ENCODE measurements at regions not wholly inside any gene's neighbourhood (a gene's known extent, or its start where the extent isn't known, plus 50 kb on each side); places are given as distances from the start of the nearest gene placed in this dataset.
"Not testable (repeated sequence)": the region's sequence is repeated elsewhere in the genome, so short reads cannot be mapped to it uniquely, and the experiment has no call there.

DNA sequence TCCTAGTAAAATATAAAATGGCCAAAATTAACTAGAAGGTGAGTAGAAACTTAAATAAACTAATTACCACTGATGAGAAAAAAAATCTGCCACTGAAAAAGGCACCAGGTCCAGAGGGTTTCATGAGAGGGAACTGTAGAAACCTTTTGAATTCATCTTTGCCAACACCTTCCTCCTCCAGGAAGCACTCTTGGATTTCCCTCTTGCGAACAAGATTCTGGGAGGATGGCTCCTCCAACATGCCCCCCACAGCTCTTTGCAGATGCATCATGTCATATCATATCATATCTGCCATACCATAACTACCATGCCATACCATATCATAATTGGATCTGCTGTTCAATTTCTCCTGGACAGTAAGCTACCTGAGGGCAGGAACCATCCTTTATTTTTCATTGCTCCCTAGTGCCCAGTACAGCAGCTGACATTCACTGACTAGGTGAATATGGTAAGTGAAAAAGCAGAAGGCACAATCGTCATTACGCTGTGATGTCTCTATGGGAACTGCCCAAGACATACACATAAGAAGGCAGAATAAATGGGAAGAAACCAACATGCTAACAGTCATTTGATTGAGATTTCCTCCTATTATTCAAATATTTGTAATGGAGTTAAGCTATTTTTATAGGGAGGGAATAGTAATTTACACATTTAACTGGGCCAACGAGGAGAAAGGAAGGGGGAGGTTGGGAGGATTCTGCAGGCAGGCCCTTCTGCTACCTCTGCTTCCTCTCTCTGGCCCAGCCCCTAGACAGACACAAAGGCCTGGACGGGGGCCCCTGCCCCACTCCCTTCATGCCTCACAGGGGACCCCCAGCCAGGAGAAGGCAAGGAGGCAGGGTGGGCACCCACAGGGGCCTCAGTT is 110.1 kb upstream of the SMURF2 start:
- ATAC-seq: no peak

DNA sequence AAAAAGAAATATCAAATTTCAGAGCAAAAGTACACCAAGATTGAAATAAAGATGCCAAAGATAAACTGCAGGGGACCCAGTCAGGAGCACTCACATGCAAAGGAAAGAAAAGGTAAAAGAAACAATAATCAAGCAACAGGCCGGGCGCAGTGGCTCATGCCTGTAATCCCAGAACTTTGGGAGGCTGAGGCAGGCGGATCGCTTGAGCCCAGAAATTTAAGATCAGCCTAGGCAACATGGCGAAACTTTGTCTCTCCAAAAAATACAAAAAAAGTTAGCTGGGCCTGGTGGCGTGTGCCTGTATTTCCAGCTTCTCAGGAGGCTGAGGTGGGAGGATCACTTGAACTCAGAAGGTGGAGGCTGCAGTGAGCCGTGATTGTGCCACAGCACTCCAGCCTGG is 107.6 kb upstream of the SMURF2 start:
- ATAC-seq: no peak

DNA sequence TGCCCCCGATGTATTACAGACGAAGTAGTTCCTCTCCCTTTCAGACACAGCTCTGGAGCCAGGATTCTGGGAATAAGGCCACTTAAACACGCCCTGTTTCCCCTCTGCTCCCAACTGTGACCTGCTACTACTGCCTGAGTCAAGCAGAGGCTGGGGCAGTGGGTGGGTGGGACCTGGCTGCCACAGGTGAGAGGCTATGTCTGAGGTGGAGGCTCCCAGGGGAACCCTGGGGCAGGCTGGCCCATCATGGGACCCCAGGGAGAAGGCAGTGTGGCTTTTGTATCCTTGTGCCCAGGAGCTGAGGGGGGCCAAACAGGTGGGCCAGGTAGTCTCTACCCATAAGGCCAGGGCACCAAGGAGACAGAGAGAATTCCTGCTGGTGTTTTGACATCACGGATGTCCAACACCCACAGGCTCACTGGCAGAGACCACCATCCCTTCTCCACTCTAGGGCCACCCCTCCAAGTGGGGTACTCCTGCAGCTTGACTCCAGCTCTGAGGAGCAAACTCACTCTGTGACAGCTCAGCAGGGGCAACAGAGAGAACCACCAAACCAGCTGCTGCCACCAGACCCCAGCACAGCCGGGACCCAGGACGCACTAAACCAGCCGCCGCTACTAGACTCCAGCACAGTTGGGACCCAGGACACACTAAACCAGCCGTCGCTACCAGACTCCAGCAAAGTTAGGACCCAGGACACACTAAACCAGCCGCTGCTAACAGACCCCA is 105.3 kb upstream of the SMURF2 start:
- ATAC-seq: no peak

DNA sequence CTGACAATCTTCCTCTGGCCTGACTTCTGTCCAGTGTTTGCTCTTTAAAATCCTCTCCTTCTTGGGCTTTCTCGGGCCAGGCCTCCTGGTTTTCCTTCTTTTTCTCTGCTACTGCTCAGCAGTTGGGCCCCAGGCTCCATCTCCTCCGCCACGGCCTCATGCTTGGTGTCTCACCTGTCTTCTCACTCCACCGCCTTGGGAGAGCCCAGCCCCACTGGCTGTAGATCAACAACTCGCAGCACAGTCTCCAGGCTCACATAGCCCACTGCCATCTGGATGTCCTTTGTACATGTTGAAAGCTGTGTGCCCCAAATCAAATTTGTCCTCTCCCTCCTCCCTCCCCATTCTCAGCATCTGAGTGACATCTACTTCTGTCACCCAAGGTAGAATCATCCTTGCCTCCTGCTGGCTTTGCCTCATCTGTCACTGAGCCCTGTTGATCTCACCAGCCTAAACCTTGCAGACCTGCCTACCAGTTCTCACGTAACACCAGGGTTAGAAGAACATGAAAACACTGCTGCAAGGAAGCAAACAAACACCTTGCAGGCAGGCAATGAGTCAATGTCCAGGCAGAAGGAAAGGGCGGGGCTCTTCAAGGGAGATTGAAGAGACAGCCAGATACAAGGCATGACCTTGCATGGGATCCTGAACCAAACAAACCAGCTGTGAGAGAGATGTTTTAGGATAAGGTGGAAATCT is 103.2 kb upstream of the SMURF2 start:
- ATAC-seq: no peak

DNA sequence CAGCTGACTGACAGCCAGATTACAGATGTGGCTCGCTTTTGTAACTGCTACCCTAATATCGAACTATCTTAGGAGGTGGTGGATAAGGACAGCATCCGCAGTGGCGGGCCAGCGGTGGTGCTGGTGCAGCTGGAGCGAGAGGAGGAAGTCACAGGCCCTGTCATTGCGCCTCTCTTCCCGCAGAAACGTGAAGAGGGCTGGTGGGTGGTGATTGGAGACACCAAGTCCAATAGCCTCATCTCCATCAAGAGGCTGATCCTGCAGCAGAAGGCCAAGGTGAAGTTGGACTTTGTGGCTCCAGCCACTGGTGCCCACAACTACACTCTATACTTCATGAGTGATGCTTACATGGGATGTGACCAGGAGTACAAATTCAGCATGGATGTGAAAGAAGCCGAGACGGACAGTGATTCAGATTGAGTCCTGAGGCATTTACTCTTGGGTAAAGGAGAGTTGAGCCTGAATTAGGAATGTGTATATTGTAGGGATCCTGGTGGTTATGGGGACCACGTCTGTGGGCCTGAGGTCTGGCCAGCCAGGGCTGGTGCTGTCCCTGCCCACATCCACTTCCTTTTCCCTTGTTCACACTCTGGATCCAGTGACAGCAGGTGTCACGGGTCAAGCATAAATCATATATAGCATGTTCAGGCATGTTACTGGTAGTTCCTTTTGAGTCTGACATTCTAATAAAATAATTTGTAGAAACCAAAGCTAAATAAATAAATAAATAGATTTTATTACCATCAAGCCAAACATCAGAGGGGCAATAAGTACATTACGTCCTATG is 89.0 kb upstream of the SMURF2 start:
- ATAC-seq: no peak

DNA sequence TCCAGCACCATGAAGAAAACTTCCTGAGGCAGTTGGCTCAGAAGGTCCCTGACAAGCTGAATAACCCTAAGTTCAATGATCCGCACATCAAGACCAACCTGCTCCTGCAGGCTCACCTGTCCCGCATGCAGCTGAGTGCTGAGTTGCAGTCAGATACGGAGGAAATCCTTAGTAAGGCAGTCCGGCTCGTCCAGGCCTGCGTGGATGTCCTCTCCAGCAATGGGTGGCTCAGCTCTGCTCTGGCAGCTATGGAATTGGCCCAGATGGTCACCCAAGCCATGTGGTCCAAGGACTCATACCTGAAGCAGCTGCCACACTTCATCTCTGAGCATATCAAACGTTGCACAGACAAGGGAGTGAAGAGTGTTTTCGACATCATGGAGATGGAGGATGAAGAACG is 88.4 kb upstream of the SMURF2 start:
- ATAC-seq: no peak

DNA sequence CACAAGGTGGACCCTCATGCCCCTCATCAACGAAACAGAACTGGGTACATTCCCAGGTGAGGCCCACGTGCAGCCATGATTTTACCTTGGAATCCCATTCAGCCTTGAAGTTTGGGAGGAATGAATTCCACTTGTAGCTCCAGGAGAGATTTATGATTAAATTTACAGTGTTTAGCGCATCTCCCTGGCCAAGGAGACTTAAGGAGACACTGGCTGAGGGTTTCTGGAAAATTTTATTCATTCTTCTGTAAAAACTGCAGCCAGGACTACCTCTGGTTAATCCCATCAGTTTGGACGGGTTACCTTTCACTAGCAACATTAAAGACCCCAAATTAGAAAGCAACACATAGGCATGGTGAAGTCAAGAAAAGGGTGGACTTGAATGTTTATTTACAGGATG is 87.2 kb upstream of the SMURF2 start:
- no peak for ATAC-seq

DNA sequence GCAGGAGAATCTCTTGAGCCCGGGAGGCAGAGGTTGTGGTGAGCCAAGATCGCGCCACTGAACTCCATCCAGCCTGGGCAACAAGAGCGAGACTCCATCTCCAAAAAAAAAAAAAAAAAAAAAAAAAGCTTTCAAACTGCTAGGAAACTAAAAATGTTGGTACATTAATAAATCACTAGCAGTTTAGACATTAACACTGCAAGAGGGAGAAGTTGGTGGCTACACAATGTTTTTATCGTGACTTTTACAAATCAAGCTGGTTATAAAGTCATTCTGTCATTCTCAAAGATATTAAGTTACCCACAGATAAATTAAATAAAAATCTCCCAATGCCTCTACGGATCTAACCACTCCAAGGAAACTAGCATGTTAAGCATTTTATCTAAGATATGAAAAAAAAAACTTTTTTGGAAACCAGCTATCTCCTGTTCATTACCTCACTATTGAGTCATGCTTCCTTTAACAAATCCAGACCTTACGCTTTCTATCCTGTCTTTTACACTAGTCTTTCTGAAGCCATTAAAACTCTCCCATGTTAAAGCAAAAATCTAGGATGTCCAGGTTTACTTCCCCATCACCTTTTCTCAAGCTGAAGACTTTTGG is 85.9 kb upstream of the SMURF2 start:
- no peak for ATAC-seq

DNA sequence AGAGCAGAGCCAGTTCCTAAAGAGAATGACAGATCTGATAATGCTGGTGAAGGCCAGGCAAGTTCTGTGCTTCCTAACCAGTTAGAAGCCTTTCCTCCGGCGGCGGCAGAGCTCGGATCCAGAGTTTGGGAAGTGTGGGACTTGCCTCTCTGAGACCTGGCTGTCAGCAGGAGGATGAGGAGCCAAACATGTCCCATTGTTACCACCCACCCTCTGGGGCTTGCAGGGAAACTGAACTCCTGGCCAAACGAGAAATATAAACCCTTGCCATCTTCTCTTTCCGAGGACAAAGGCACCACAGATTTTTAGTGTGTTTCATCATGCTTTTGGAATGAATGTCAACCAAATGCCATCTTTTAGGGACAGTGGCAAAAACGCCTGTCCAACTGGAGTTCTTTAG is 80.2 kb upstream of the SMURF2 start:
- ATAC-seq: no peak

DNA sequence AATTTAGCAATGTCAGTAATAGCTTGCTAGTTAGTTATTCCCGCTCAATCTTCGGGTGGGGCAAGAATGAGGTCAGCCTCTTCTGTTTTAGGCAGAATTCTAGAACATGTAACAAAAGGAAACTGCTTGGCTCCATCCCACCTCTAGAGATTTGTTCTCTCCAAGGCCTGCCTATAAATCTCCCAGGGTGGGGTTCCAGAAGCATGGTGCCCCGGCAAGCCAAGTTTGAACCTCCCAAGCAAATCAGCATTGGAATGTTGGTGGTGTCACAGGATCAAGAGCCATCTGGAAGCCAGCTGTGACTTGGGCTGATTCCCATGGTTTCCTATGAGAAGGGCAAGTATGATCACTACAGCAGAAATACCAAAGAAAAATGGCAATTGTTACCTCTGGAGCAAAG is 79.8 kb upstream of the SMURF2 start:
- not testable (repeated sequence) for ATAC-seq

DNA sequence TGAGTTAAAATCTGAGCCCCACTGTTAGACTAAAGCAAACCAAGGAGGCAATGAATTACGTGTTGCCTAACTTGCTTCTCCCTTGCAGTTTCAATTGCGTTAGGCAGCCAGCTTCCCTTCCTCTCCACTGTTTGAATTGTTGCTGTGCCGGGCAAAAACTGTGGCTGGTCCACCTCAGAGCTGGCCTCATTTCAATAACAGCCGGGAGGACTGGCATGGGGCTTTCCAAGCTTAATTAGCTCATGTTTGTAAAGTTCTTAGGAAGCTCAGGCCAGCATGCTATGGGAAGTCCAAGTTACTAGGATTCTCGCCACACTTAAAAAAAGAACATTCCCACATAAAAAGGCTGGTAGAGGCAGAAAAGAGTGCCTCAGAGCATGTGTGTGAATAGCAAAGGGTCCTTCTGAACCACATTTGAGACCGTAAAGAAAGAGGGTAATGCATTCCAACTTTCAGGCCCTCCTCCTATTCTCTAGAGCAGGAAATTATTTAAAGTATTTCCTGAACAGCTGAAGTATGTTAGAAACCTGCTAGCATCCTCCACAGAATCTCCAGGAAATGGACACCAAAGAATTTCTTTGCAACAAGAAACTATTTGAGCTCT is 79.0 kb upstream of the SMURF2 start:
- ATAC-seq: no peak

DNA sequence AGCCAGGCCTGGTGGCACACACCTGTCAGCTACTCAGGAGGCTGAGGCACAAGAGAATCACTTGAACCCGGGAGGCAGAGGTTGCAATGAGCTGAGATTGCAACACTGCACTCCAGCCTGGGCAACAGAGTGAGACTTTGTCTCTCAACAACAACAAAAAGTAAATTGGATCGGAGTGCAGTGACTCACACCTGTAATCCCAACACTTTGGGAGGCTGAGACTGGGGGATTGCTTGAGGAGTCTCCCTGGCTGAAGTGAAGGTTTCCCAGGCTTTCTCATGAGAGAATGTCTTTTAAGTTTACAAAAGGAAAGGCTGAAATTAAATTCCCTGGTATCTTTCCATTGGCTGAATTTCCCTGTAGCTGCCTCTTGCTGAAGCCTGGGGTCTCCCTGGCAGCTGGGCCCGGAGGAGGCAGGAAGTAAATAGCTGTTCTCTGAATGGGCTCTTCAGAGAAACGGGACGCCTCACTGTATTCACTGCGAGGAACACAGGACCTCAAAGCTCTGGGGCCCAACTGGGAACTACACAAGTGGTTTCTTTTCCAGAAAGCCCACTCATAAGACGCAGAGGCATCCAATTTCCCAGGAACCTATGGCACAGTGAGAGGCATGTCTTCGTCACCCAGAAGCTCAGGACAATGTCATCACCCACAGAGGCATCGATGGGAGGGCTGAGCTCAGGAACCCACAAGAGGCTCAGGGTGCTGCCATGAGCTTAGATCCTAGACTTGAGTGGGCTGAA is 77.4 kb upstream of the SMURF2 start:
- no peak for ATAC-seq

DNA sequence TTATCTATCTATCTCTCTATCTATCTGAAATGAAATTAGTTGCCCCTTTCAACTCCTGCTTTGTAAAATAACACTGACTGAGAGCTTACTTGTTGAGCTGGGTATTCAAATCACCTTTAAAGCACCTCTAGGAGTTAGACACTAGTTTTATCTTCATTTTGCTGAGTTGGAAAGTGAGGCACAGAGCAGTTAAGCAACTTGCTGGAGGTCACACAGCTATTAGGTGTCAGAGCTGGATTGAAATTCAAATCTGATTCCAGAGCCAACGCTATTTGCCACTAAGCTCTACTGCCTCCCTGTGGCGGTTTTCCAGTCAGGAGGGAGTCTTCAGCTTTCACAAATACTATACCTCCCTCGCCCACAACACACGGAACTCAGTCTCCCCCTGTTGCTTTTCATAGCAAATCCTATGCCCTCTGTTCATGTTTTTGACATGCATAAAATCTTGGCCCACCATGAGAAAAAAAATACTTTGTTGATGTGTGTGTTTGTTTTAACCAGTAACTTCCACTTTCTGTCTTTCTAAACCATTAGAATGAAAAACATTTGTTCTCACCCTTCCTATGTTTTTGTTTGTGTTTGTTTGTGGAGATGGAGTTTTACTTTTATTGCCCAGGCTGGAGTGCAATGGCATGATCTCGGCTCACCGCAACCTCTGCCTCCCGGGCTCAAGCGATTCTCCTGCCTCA is 74.8 kb upstream of the SMURF2 start:
- peak in 1 of 2 donors; percentile 62 for ATAC-seq

DNA sequence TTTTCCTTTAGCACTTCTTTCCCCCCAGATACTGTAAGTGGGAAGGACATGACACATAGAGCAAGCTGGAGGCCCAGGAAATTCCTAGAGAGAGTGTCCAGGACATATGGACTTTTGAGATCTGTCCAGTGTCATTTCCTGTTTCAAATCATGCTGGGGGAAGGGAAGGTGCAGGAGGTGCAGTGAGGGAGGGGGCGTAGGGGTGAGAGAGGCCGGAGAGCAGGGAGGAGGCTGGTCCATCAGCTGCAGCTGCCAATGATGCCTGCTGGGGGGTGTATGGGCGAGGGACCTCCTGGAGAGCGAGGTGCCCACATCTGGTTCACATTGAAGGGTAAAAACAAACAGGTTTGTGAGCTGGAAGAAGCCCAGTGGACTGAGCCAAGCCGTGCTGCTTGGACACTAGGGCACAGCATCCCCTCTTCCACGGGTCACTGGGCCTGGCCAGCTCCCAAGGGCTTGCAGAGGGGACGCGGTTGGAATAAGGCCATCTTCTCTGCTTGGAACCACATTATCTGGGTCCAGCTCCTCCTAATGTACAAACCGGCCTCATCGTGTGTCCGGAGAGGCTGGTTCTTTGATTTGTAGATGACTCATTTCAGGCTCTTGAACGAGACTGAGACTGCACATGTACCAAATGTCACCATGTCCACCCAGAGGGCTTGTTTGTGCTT is 70.4 kb upstream of the SMURF2 start:
- no peak for ATAC-seq

DNA sequence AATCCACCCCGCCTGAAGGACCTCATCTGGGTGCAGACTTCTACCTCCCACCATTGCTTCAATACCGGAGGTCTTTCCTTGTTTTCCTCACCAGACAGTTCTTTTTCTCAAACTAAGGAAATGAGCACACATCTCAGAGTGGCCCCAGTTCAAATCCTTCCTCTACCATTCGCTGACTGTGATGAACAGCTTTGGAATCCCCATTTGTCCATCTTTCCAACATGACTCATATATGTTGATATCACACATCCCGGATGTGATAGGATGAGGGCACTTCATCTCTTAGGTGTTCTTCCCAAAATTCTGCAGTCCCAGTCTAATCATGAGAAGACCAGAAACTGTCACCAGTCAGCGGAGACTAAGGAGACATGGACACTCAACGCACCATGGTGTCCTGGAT is 67.9 kb upstream of the SMURF2 start:
- ATAC-seq: not testable (repeated sequence)

DNA sequence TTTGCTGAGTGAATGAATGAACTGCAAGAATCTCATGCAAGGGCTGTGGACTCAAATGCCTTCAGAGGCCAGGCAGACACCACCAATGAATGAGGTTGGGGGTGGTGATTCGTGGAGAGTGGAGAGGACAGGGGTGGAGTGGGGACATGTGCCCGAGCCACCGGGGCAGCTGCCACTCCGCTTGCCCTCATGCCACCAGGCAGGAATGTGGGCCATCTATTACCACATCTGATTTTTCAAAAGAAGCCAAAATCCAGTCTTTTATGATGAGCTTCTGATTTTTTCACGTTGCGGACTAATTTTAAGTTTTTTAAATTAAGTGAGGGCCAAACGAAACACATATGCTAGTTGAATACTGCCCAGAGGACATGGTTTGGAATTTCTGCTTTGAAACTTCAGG is 67.1 kb upstream of the SMURF2 start:
- no peak for ATAC-seq

DNA sequence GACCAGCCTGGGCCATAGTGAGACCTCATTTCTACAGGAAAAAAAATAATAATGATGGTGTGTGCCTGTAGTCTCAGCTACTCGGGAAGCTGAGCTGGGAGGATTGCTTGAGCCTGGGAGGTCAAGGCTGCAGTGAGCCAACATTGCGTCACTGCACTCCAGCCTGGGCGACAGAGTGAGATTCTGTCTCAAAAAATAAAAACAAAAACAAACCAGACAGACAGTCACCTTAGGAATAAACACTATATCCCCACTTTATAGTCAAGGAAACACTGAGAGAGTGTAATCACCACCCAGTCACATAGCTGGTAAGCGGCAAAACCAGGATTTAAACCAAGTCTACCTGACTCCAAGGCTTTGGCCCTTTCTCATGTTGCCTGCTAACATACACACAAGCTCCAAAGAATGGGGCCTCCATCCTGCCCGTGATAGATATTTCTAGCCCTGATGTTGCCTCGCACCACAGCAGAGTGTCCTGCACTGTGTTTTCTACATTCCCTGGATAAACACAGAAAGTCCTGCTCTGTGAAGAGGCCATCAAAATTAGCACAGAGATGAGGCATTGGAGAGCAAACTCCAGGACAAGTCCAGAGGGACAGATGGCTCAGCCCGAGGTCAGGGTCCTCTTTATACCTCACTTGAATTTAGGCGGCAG is 66.1 kb upstream of the SMURF2 start:
- ATAC-seq: no peak

DNA sequence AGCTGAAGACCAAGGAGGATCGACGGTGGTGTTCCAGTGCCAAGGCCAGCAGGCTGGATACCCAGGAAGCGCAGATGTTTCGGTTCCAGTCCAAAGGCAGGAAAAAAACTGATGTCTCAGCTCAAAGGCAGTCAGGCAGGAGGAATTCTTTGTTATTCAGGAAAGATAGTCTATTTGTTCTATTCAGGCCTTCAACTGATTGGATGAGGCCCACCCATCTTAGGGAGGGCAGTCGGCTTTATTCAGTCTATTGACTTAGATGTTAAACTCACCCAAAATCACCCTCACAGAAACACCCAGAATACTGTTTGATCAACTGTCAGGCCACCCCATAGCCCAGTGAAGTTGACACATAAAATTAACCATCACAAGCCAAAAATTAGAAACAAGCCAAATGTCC is 63.9 kb upstream of the SMURF2 start:
- not testable (repeated sequence) for ATAC-seq

DNA sequence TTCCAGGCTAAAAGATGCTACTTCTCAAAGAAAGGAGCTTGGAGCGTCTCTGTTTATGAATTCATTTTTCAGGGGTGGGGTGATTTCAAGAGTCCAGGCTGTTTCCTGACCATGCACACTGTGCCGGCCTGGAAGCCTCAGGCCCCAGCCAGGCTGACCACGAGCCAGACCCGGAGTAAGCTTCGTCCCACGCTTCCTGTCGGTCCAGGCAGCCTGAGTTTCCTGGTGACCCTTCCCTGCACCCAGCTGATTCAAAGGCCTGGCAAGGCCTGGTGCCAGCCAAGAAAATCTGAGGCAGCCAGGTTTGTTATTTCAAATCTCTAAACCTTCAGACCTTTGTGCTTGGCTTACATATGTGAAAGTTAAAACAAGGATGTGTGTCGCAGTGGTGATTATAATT is 62.1 kb upstream of the SMURF2 start:
- ATAC-seq: not testable (repeated sequence)

All from activated CD4-positive, CD25-positive, alpha-beta regulatory T cell treated with anti-CD3 and anti-CD28 coated beads, Interleukin-2, amount 50 U/mL, for 24 hours (primary cell).